ENCODE measurements at regions not wholly inside any gene's neighbourhood (a gene's known extent, or its start where the extent isn't known, plus 50 kb on each side); places are given as distances from the start of the nearest gene placed in this dataset.

- H3K4me3 Mint-ChIP-seq = no peak overlapping the region
- ATAC-seq = no peak
- CTCF ChIA-PET = interaction anchor here (1.2 kb wide), 2 partner anchors 36 to 139 kb away, joined by 3 read pairs; no protein-coding TSS in a partner anchor
- peaks cover 23% of the 10 kb centered on the region for H3K4me1 Mint-ChIP-seq
- no peaks in the 10 kb centered on the region for H3K36me3 Mint-ChIP-seq
- H3K9me3 Mint-ChIP-seq = no peaks in the 10 kb centered on the region
- no peak for TF ChIP-seq TP53 (CRISPR knock-in tag; IDR thresholded peaks at IDR 0.05)
- TF ChIP-seq, protein P1, sequence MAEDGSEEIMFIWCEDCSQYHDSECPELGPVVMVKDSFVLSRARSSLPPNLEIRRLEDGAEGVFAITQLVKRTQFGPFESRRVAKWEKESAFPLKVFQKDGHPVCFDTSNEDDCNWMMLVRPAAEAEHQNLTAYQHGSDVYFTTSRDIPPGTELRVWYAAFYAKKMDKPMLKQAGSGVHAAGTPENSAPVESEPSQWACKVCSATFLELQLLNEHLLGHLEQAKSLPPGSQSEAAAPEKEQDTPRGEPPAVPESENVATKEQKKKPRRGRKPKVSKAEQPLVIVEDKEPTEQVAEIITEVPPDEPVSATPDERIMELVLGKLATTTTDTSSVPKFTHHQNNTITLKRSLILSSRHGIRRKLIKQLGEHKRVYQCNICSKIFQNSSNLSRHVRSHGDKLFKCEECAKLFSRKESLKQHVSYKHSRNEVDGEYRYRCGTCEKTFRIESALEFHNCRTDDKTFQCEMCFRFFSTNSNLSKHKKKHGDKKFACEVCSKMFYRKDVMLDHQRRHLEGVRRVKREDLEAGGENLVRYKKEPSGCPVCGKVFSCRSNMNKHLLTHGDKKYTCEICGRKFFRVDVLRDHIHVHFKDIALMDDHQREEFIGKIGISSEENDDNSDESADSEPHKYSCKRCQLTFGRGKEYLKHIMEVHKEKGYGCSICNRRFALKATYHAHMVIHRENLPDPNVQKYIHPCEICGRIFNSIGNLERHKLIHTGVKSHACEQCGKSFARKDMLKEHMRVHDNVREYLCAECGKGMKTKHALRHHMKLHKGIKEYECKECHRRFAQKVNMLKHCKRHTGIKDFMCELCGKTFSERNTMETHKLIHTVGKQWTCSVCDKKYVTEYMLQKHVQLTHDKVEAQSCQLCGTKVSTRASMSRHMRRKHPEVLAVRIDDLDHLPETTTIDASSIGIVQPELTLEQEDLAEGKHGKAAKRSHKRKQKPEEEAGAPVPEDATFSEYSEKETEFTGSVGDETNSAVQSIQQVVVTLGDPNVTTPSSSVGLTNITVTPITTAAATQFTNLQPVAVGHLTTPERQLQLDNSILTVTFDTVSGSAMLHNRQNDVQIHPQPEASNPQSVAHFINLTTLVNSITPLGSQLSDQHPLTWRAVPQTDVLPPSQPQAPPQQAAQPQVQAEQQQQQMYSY (CRISPR knock-in tag; IDR thresholded peaks at IDR 0.05) = no peak
- TF ChIP-seq, protein P2, sequence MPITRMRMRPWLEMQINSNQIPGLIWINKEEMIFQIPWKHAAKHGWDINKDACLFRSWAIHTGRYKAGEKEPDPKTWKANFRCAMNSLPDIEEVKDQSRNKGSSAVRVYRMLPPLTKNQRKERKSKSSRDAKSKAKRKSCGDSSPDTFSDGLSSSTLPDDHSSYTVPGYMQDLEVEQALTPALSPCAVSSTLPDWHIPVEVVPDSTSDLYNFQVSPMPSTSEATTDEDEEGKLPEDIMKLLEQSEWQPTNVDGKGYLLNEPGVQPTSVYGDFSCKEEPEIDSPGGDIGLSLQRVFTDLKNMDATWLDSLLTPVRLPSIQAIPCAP (CRISPR knock-in tag; IDR thresholded peaks at IDR 0.05) = no peak
- TF ChIP-seq GABPB1 (CRISPR knock-in tag; IDR thresholded peaks at IDR 0.05) = no peak
- POLR2A ChIA-PET = interaction anchor here (0.6 kb wide), 1 partner anchor 12 kb away, joined by 3 read pairs; no protein-coding TSS in a partner anchor
- peaks cover 3% of the 10 kb centered on the region; the same call in 1 of the 2 replicates for H3K27me3 Mint-ChIP-seq (ENCODE audit: low read depth)
- H3K27ac Mint-ChIP-seq = no peak overlapping the region
- no peak for DNase-seq (ENCODE audit: low spot score)
Observed at GRCh38 chr6:40961831-40962230, 77.2 kb downstream of the UNC5CL start.

DNA sequence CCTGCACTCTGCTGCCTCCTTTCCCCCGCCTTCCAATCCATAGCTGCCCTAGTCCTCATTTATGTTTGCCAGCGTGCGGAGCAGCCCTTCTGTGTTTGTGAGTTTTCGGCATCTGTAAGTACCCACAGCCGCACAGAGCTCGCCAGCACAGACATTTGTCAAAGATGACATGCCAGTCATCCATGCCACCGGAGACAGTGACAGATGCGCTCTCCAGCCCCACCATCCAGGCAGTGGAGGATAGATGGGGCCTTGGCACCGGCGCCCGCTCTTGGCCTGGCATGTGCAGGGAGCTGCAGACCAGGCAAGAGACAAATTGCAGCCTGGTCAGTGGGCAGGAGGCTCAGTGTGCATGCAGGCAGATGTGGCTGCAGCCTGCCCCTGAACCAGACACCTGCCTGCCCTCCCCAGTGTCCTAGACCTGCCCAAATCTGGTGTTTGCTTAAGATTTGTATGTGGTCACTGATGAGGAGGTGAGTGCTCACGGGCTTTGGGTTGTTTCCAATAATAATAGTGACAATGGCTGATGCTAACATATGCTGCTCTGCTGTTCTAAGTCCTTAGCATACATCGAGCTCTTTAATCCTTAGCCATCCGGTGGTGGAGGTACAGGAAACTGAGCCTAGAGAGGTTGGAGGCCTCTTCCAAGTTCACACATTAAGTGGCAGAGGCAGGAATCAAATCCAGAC, 78.1 kb downstream of the UNC5CL start:
- TF ChIP-seq, protein P3, sequence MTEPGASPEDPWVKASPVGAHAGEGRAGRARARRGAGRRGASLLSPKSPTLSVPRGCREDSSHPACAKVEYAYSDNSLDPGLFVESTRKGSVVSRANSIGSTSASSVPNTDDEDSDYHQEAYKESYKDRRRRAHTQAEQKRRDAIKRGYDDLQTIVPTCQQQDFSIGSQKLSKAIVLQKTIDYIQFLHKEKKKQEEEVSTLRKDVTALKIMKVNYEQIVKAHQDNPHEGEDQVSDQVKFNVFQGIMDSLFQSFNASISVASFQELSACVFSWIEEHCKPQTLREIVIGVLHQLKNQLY (CRISPR knock-in tag; IDR thresholded peaks at IDR 0.05) = no peak
- TF ChIP-seq AR (CRISPR knock-in tag; IDR thresholded peaks at IDR 0.05) (no peak), PREB (CRISPR knock-in tag; IDR thresholded peaks at IDR 0.05; ENCODE audit: borderline replicate concordance) (no peak), NFATC4 (CRISPR knock-in tag; IDR thresholded peaks at IDR 0.05) (no peak), GRHL2 (CRISPR knock-in tag; IDR thresholded peaks at IDR 0.05; ENCODE audit: insufficient replicate concordance, severe bottlenecking) (no peak), E2F5 (CRISPR knock-in tag; IDR thresholded peaks at IDR 0.05) (no peak)
- TF ChIP-seq, protein P4, sequence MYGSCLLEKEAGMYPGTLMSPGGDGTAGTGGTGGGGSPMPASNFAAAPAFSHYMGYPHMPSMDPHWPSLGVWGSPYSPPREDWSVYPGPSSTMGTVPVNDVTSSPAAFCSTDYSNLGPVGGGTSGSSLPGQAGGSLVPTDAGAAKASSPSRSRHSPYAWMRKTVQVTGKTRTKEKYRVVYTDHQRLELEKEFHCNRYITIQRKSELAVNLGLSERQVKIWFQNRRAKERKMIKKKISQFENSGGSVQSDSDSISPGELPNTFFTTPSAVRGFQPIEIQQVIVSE (CRISPR knock-in tag; IDR thresholded peaks at IDR 0.05; ENCODE audit: borderline replicate concordance) = no peak
- no peak for ATAC-seq
- ChIA-PET CTCF (interaction anchor here (1.2 to 1.6 kb wide), 3 partner anchors 37 to 140 kb away, joined by 3 to 4 read pairs (median 3); no protein-coding TSS in a partner anchor), POLR2A (no interaction called here)
- H3K36me3 Mint-ChIP-seq = no peaks in the 10 kb centered on the region
- no peak overlapping the region for H3K4me3 Mint-ChIP-seq
- peaks cover 21% of the 10 kb centered on the region for H3K4me1 Mint-ChIP-seq
- no peaks in the 10 kb centered on the region for H3K9me3 Mint-ChIP-seq
- DNase-seq (ENCODE audit: low spot score) = no peak
- no peak overlapping the region for H3K27ac Mint-ChIP-seq
- H3K27me3 Mint-ChIP-seq (ENCODE audit: low read depth) = peaks cover 4% of the 10 kb centered on the region
